ENCODE measurements at regions not wholly inside any gene's neighbourhood (a gene's known extent, or its start where the extent isn't known, plus 50 kb on each side); places are given as distances from the start of the nearest gene placed in this dataset.

GRCh38 chr11:91243630-91244029 is 981.0 kb upstream of the FAT3 start:
- H3K36me3 ChIP-seq = no peaks in the 10 kb centered on the region
- H3K4me1 ChIP-seq = no peaks in the 10 kb centered on the region
- TF ChIP-seq CTCF (IDR thresholded peaks at IDR 0.05) = no peak
- H3K27ac ChIP-seq = no peak overlapping the region
- H3K9me3 ChIP-seq = no peaks in the 10 kb centered on the region
- H3K4me3 ChIP-seq = no peak overlapping the region
- no peaks in the 10 kb centered on the region for H3K27me3 ChIP-seq
- DNase-seq (ENCODE audit: low spot score) = no peak

GRCh38 chr11:91243051-91243450 is 981.6 kb upstream of the FAT3 start:
- H3K4me1 ChIP-seq = no peaks in the 10 kb centered on the region
- H3K27ac ChIP-seq = no peak overlapping the region
- no peak overlapping the region for H3K4me3 ChIP-seq
- no peaks in the 10 kb centered on the region for H3K36me3 ChIP-seq
- TF ChIP-seq CTCF (IDR thresholded peaks at IDR 0.05) = no peak
- no peaks in the 10 kb centered on the region for H3K27me3 ChIP-seq
- H3K9me3 ChIP-seq = no peaks in the 10 kb centered on the region
- DNase-seq (ENCODE audit: low spot score) = no peak

- Histone ChIP-seq H3K9me3 (no peaks in the 10 kb centered on the region), H3K27me3 (no peaks in the 10 kb centered on the region), H3K4me3 (no peak overlapping the region), H3K4me1 (no peaks in the 10 kb centered on the region), H3K36me3 (no peaks in the 10 kb centered on the region), H3K27ac (no peak overlapping the region)
- no peak for TF ChIP-seq CTCF (IDR thresholded peaks at IDR 0.05)
- no peak for DNase-seq (ENCODE audit: low spot score)
These were observed 983.4 kb upstream of the FAT3 start for GRCh38 chr11:91241226-91241625.

- no peak for DNase-seq (ENCODE audit: low spot score)
- Histone ChIP-seq H3K4me1 (no peaks in the 10 kb centered on the region), H3K27me3 (no peaks in the 10 kb centered on the region), H3K4me3 (no peak overlapping the region), H3K36me3 (no peaks in the 10 kb centered on the region), H3K27ac (no peak overlapping the region), H3K9me3 (no peaks in the 10 kb centered on the region)
- TF ChIP-seq CTCF (IDR thresholded peaks at IDR 0.05) = no peak
These were observed 985.3 kb upstream of the FAT3 start for GRCh38 chr11:91239359-91239758.

- Histone ChIP-seq H3K27ac (peak overlapping the region in 1 of 2 donors; percentile 60), H3K4me3 (no peak overlapping the region), H3K36me3 (no peaks in the 10 kb centered on the region), H3K4me1 (peaks cover 0 to 9% of the 10 kb centered on the region in 2 donors), H3K27me3 (no peaks in the 10 kb centered on the region), H3K9me3 (no peaks in the 10 kb centered on the region)
- TF ChIP-seq CTCF (IDR thresholded peaks at IDR 0.05) = no peak
- DNase-seq (ENCODE audit: low spot score) = no peak
These were observed 993.4 kb upstream of the FAT3 start for GRCh38 chr11:91231226-91231625.

- TF ChIP-seq CTCF (IDR thresholded peaks at IDR 0.05) = no peak
- Histone ChIP-seq H3K9me3 (no peaks in the 10 kb centered on the region), H3K4me1 (peaks cover 0 to 9% of the 10 kb centered on the region in 2 donors), H3K4me3 (no peak overlapping the region), H3K36me3 (no peaks in the 10 kb centered on the region), H3K27ac (peak overlapping the region in 1 of 2 donors; percentile 60), H3K27me3 (no peaks in the 10 kb centered on the region)
- DNase-seq (ENCODE audit: low spot score) = no peak
These were observed 994.0 kb upstream of the FAT3 start for GRCh38 chr11:91230647-91231046.

All from right atrium auricular region (tissue), 2 donors.